ENCODE measurements at regions not wholly inside any gene's neighbourhood (a gene's known extent, or its start where the extent isn't known, plus 50 kb on each side); places are given as distances from the start of the nearest gene placed in this dataset.

- Histone ChIP-seq H3K4me3 (ENCODE audit: low read length) (no peak overlapping the region), H3K9ac (ENCODE audit: low read length) (no peak overlapping the region), H3K27ac (ENCODE audit: low read length) (no peak overlapping the region), H4K20me1 (ENCODE audit: insufficient read depth, low read length) (no peaks in the 10 kb centered on the region), H2AFZ (ENCODE audit: low read depth, low read length) (no peak overlapping the region), H3K79me2 (ENCODE audit: low read length) (no peaks in the 10 kb centered on the region), H3K4me2 (ENCODE audit: low read length) (no peak overlapping the region), H3K36me3 (replicated peaks; ENCODE audit: low read depth, low read length) (no peaks in the 10 kb centered on the region), H3K4me1 (ENCODE audit: low read length) (no peaks in the 10 kb centered on the region), H3K9me3 (ENCODE audit: insufficient read depth, low read length) (no peaks in the 10 kb centered on the region), H3K27me3 (ENCODE audit: low read depth, low read length) (no peaks in the 10 kb centered on the region)
- TF ChIP-seq EZH2phosphoT487 (IDR thresholded peaks at IDR 0.05; ENCODE audit: low read depth) (no peak), CTCF (IDR thresholded peaks at IDR 0.05; ENCODE audit: low read depth, low read length) (no peak)
These were observed 915.5 kb downstream of the FAT4 start for GRCh38 chr4:126230269-126230668.

GRCh38 chr4:126233483-126233882, 918.7 kb downstream of the FAT4 start:
- H3K9me3 ChIP-seq (ENCODE audit: insufficient read depth, low read length), result no peaks in the 10 kb centered on the region
- no peak overlapping the region for H3K4me2 ChIP-seq (ENCODE audit: low read length)
- H4K20me1 ChIP-seq (ENCODE audit: insufficient read depth, low read length), result no peaks in the 10 kb centered on the region
- no peak overlapping the region for H3K27ac ChIP-seq (ENCODE audit: low read length)
- no peak overlapping the region for H3K4me3 ChIP-seq (ENCODE audit: low read length)
- no peaks in the 10 kb centered on the region for H3K27me3 ChIP-seq (ENCODE audit: low read depth, low read length)
- no peaks in the 10 kb centered on the region for H3K79me2 ChIP-seq (ENCODE audit: low read length)
- TF ChIP-seq CTCF (IDR thresholded peaks at IDR 0.05; ENCODE audit: low read depth, low read length) (no peak), EZH2phosphoT487 (IDR thresholded peaks at IDR 0.05; ENCODE audit: low read depth) (no peak)
- H3K36me3 ChIP-seq (replicated peaks; ENCODE audit: low read depth, low read length), result no peaks in the 10 kb centered on the region
- no peaks in the 10 kb centered on the region for H3K4me1 ChIP-seq (ENCODE audit: low read length)
- H3K9ac ChIP-seq (ENCODE audit: low read length), result no peak overlapping the region
- no peak overlapping the region for H2AFZ ChIP-seq (ENCODE audit: low read depth, low read length)

- no peaks in the 10 kb centered on the region for H3K9me3 ChIP-seq (ENCODE audit: insufficient read depth, low read length)
- no peaks in the 10 kb centered on the region for H3K4me1 ChIP-seq (ENCODE audit: low read length)
- no peaks in the 10 kb centered on the region for H4K20me1 ChIP-seq (ENCODE audit: insufficient read depth, low read length)
- H3K36me3 ChIP-seq (replicated peaks; ENCODE audit: low read depth, low read length), result no peaks in the 10 kb centered on the region
- no peak for TF ChIP-seq CTCF (IDR thresholded peaks at IDR 0.05; ENCODE audit: low read depth, low read length)
- no peak for TF ChIP-seq EZH2phosphoT487 (IDR thresholded peaks at IDR 0.05; ENCODE audit: low read depth)
- no peak overlapping the region for H3K4me3 ChIP-seq (ENCODE audit: low read length)
- no peaks in the 10 kb centered on the region for H3K79me2 ChIP-seq (ENCODE audit: low read length)
- H2AFZ ChIP-seq (ENCODE audit: low read depth, low read length), result no peak overlapping the region
- no peak overlapping the region for H3K9ac ChIP-seq (ENCODE audit: low read length)
- no peak overlapping the region for H3K27ac ChIP-seq (ENCODE audit: low read length)
- H3K27me3 ChIP-seq (ENCODE audit: low read depth, low read length), result no peaks in the 10 kb centered on the region
- H3K4me2 ChIP-seq (ENCODE audit: low read length), result no peak overlapping the region
These were observed 923.3 kb downstream of the FAT4 start for GRCh38 chr4:126238013-126238412.

GRCh38 chr4:126241634-126242033, 926.9 kb downstream of the FAT4 start:
- Histone ChIP-seq H3K4me1 (ENCODE audit: low read length) (no peaks in the 10 kb centered on the region), H3K9me3 (ENCODE audit: insufficient read depth, low read length) (no peaks in the 10 kb centered on the region), H3K9ac (ENCODE audit: low read length) (no peak overlapping the region), H3K79me2 (ENCODE audit: low read length) (no peaks in the 10 kb centered on the region), H3K27ac (ENCODE audit: low read length) (no peak overlapping the region), H4K20me1 (ENCODE audit: insufficient read depth, low read length) (no peaks in the 10 kb centered on the region), H3K27me3 (ENCODE audit: low read depth, low read length) (no peaks in the 10 kb centered on the region), H3K4me3 (ENCODE audit: low read length) (no peak overlapping the region), H3K4me2 (ENCODE audit: low read length) (no peak overlapping the region), H2AFZ (ENCODE audit: low read depth, low read length) (no peak overlapping the region), H3K36me3 (replicated peaks; ENCODE audit: low read depth, low read length) (no peaks in the 10 kb centered on the region)
- no peak for TF ChIP-seq EZH2phosphoT487 (IDR thresholded peaks at IDR 0.05; ENCODE audit: low read depth)
- no peak for TF ChIP-seq CTCF (IDR thresholded peaks at IDR 0.05; ENCODE audit: low read depth, low read length)
